ENCODE measurements at regions not wholly inside any gene's neighbourhood (a gene's known extent, or its start where the extent isn't known, plus 50 kb on each side); places are given as distances from the start of the nearest gene placed in this dataset.

GRCh38 chr16:24471561-24472350 lies 67.6 kb upstream of the RBBP6 start:
- H3K27ac ChIP-seq (ENCODE audit: poor library complexity, severe bottlenecking) = no peak overlapping the region
- H3K4me3 ChIP-seq (ENCODE audit: severe bottlenecking) = no peak overlapping the region
- no peak for TF ChIP-seq CTCF (IDR thresholded peaks at IDR 0.05; ENCODE audit: poor library complexity, severe bottlenecking)
- ATAC-seq (ENCODE audit: low read depth) = no peak
- DNase-seq (ENCODE audit: low spot score) = no peak
- no peaks in the 10 kb centered on the region for H3K4me1 ChIP-seq (ENCODE audit: insufficient read depth, poor library complexity, severe bottlenecking)
- H3K9me3 ChIP-seq (ENCODE audit: severe bottlenecking) = peaks cover 4% of the 10 kb centered on the region
- H3K27me3 ChIP-seq (ENCODE audit: insufficient read depth, poor library complexity, severe bottlenecking) = no peaks in the 10 kb centered on the region
- no peaks in the 10 kb centered on the region for H3K36me3 ChIP-seq (ENCODE audit: low read depth)

GRCh38 chr16:24477492-24477891 lies 61.9 kb upstream of the RBBP6 start:
- no peak overlapping the region for H3K27ac ChIP-seq (ENCODE audit: poor library complexity, severe bottlenecking)

GRCh38 chr16:24478401-24478800 lies 61.0 kb upstream of the RBBP6 start:
- no peak overlapping the region for H3K4me3 ChIP-seq (ENCODE audit: severe bottlenecking)
- ATAC-seq (ENCODE audit: low read depth) = no peak
- no peak for DNase-seq (ENCODE audit: low spot score)
- H3K9me3 ChIP-seq (ENCODE audit: severe bottlenecking) = peaks cover 4% of the 10 kb centered on the region
- no peak for TF ChIP-seq CTCF (IDR thresholded peaks at IDR 0.05; ENCODE audit: poor library complexity, severe bottlenecking)
- H3K36me3 ChIP-seq (ENCODE audit: low read depth) = no peaks in the 10 kb centered on the region
- no peaks in the 10 kb centered on the region for H3K27me3 ChIP-seq (ENCODE audit: insufficient read depth, poor library complexity, severe bottlenecking)
- H3K4me1 ChIP-seq (ENCODE audit: insufficient read depth, poor library complexity, severe bottlenecking) = no peaks in the 10 kb centered on the region
- H3K27ac ChIP-seq (ENCODE audit: poor library complexity, severe bottlenecking) = no peak overlapping the region

More at GRCh38 chr16:24477492-24477891, 61.9 kb upstream of the RBBP6 start:
- DNase-seq (ENCODE audit: low spot score) = no peak
- no peak for TF ChIP-seq CTCF (IDR thresholded peaks at IDR 0.05; ENCODE audit: poor library complexity, severe bottlenecking)
- H3K27me3 ChIP-seq (ENCODE audit: insufficient read depth, poor library complexity, severe bottlenecking) = no peaks in the 10 kb centered on the region
- peaks cover 4% of the 10 kb centered on the region for H3K9me3 ChIP-seq (ENCODE audit: severe bottlenecking)
- H3K36me3 ChIP-seq (ENCODE audit: low read depth) = no peaks in the 10 kb centered on the region
- H3K4me3 ChIP-seq (ENCODE audit: severe bottlenecking) = no peak overlapping the region
- H3K4me1 ChIP-seq (ENCODE audit: insufficient read depth, poor library complexity, severe bottlenecking) = no peaks in the 10 kb centered on the region
- ATAC-seq (ENCODE audit: low read depth) = no peak

GRCh38 chr16:24482681-24483202 lies 56.6 kb upstream of the RBBP6 start:
- Histone ChIP-seq H3K27me3 (ENCODE audit: insufficient read depth, poor library complexity, severe bottlenecking) (peaks cover 12% of the 10 kb centered on the region), H3K9me3 (ENCODE audit: severe bottlenecking) (no peaks in the 10 kb centered on the region), H3K4me3 (ENCODE audit: severe bottlenecking) (no peak overlapping the region), H3K4me1 (ENCODE audit: insufficient read depth, poor library complexity, severe bottlenecking) (no peaks in the 10 kb centered on the region), H3K36me3 (ENCODE audit: low read depth) (no peaks in the 10 kb centered on the region), H3K27ac (ENCODE audit: poor library complexity, severe bottlenecking) (no peak overlapping the region)
- no peak for TF ChIP-seq CTCF (IDR thresholded peaks at IDR 0.05; ENCODE audit: poor library complexity, severe bottlenecking)
- no peak for DNase-seq (ENCODE audit: low spot score)
- ATAC-seq (ENCODE audit: low read depth) = no peak

- no peak for DNase-seq (ENCODE audit: low spot score)
- ATAC-seq (ENCODE audit: low read depth) = no peak
- peaks cover 12% of the 10 kb centered on the region for H3K27me3 ChIP-seq (ENCODE audit: insufficient read depth, poor library complexity, severe bottlenecking)
Measured at GRCh38 chr16:24488045-24488444, 51.3 kb upstream of the RBBP6 start.

More at GRCh38 chr16:24488045-24488444, 51.3 kb upstream of the RBBP6 start:
- no peak for TF ChIP-seq CTCF (IDR thresholded peaks at IDR 0.05; ENCODE audit: poor library complexity, severe bottlenecking)
- no peaks in the 10 kb centered on the region for H3K9me3 ChIP-seq (ENCODE audit: severe bottlenecking)
- no peak overlapping the region for H3K4me3 ChIP-seq (ENCODE audit: severe bottlenecking)
- no peaks in the 10 kb centered on the region for H3K4me1 ChIP-seq (ENCODE audit: insufficient read depth, poor library complexity, severe bottlenecking)
- no peak overlapping the region for H3K27ac ChIP-seq (ENCODE audit: poor library complexity, severe bottlenecking)
- H3K36me3 ChIP-seq (ENCODE audit: low read depth) = no peaks in the 10 kb centered on the region
